K562 (cell line): ENCODE measurements at regions not wholly inside any gene's neighbourhood (a gene's known extent, or its start where the extent isn't known, plus 50 kb on each side); places are given as distances from the start of the nearest gene placed in this dataset.

Experiments used
- ATAC-seq: fragments of 200-7000 bp; cut with Tn5 transposase; 3 replicates; pipeline ENCODE4 v1.9.1; 2020; ENCODE audit warnings: moderate library complexity
- BruUV-seq: library from RNA; stranded (reverse); fragments of 400-500 nt; replicated peaks from 2 replicates; lab custom pipeline; 2021; lab: Mats Ljungman, UMichigan
- CTCF ChIA-PET: fragments of 300-600 bp; formaldehyde crosslinking; extraction: SDS; loops from one replicate; lab custom pipeline; 2021; ENCODE audit warnings: low intra/inter-chr PET ratio; lab: Yijun Ruan, JAX
- POLR2A ChIA-PET: fragments of 300-600, 350-650 bp; sonication (Branson Sonifier 250); formaldehyde crosslinking; extraction: SDS; loops from one replicate; lab custom pipeline; 2021; ENCODE audit warnings: antibody characterized with exemption, inconsistent platforms; lab: Yijun Ruan, JAX
- DNase-seq, 4 experiments: peaks; one replicate each; pipeline versions ENCODE4 v3.0.0 to v3.0.0-alpha.2; 2011 to 2018; ENCODE audit warnings: low spot score in 3 of 4, mixed read lengths in 3 of 4; ENCODE audit errors: extremely low read depth in 1 of 4
- FAIRE-seq: peaks from 2 replicates; lab custom pipeline; 2011; peaks lifted over from hg19 to GRCh38; lab: Jason Lieb, UNC
- H2AFZ ChIP-seq: 2 replicates; pipeline ENCODE4 v1.6.0; 2011; ENCODE audit warnings: low read depth, low read length, control low read depth, inconsistent platforms
- H3K27ac ChIP-seq: fragments of 200-600 bp; 3 replicates; pipeline ENCODE4 v1.8.0; 2011; ENCODE audit warnings: low read depth, mild to moderate bottlenecking, control low read depth, inconsistent platforms, low read length, moderate library complexity, mixed read lengths; ENCODE audit errors: extremely low read depth
- H3K27me3 ChIP-seq, 2 experiments: fragments of 300-600 bp in 1 of 2; 2 replicates in 1 of 2; 3 replicates in 1 of 2; pipeline versions ENCODE4 v1.6.0 to v1.8.0; 2011; ENCODE audit warnings: inconsistent platforms in 2 of 2, low read length in 2 of 2, mild to moderate bottlenecking in 1 of 2, mixed read lengths in 1 of 2, moderate library complexity in 1 of 2; ENCODE audit not compliant: control insufficient read depth in 2 of 2, insufficient read depth in 2 of 2
- H3K36me3 ChIP-seq: fragments of 300-600 bp; 3 replicates; pipeline ENCODE4 v1.8.0; 2011; ENCODE audit warnings: mild to moderate bottlenecking, low read length, inconsistent platforms; ENCODE audit not compliant: control insufficient read depth, insufficient read depth
- H3K4me1 ChIP-seq, 2 experiments: fragments of 200-600 bp in 1 of 2; replicated peaks in 1 of 2; 2 replicates in 1 of 2; 3 replicates in 1 of 2; pipeline versions ENCODE4 v1.5.1 to v1.8.0; 2011; ENCODE audit warnings: inconsistent platforms in 2 of 2, low read length in 2 of 2, mild to moderate bottlenecking in 1 of 2, mixed read lengths in 1 of 2, moderate library complexity in 1 of 2; ENCODE audit not compliant: control insufficient read depth in 2 of 2, insufficient read depth in 2 of 2
- H3K4me2 ChIP-seq: 2 replicates; pipeline ENCODE4 v1.6.1; 2011; ENCODE audit warnings: low read length, control low read depth, inconsistent platforms, mixed read lengths; ENCODE audit not compliant: insufficient read depth
- H3K4me3 ChIP-seq: fragments of 200-600 bp; sonication (generic), shearing (Covaris generic); 2 replicates; pipeline ENCODE4 v1.5.1; 2016; ENCODE audit warnings: control low read depth, inconsistent platforms
- H3K79me2 ChIP-seq: fragments of 200-600 bp; 3 replicates; pipeline ENCODE4 v1.8.0; 2011; ENCODE audit warnings: low read length, inconsistent platforms; ENCODE audit not compliant: control insufficient read depth, insufficient read depth
- H3K9ac ChIP-seq, 2 experiments: 2 replicates each; pipeline versions ENCODE4 v1.6.0 to v1.6.1; 2011; ENCODE audit warnings: low read depth in 2 of 2, low read length in 2 of 2, control low read depth in 1 of 2, inconsistent platforms in 1 of 2, mild to moderate bottlenecking in 1 of 2, mixed read lengths in 1 of 2; ENCODE audit not compliant: insufficient read depth in 1 of 2
- H3K9me1 ChIP-seq: one replicate; pipeline ENCODE4 v1.6.0; 2011; ENCODE audit warnings: inconsistent platforms, mild to moderate bottlenecking, low read length, moderate library complexity; ENCODE audit not compliant: control insufficient read depth, insufficient read depth
- H3K9me3 ChIP-seq: replicated peaks from 2 replicates; pipeline ENCODE4 v1.5.1; 2011; ENCODE audit warnings: low read depth, low read length, inconsistent platforms; ENCODE audit not compliant: control insufficient read depth, insufficient read depth
- H4K20me1 ChIP-seq: replicated peaks from 2 replicates; pipeline ENCODE4 v1.6.1; 2011; ENCODE audit warnings: low read length, inconsistent platforms, mixed read lengths; ENCODE audit not compliant: control insufficient read depth, insufficient read depth
- ASH1L ChIP-seq: fragments of 450-650 bp; IDR thresholded peaks from 2 replicates; pipeline ENCODE4 v1.6.1; 2018; ENCODE audit warnings: borderline replicate concordance, mild to moderate bottlenecking, low read depth; ENCODE audit not compliant: partially characterized antibody
- C11orf30 ChIP-seq: fragments of 450-650 bp; IDR thresholded peaks from 2 replicates; pipeline ENCODE4 v1.6.1; 2016; ENCODE audit warnings: low read depth, mild to moderate bottlenecking
- CREB3 ChIP-seq: fragments of 450-650 bp; conservative IDR thresholded peaks from 2 replicates; pipeline ENCODE4 v1.6.1; 2016; ENCODE audit warnings: missing genetic modification characterization, low read depth, mild to moderate bottlenecking, missing compliant biosample characterization, moderate library complexity
- ETV5 ChIP-seq: sonication (generic); formaldehyde crosslinking; IDR thresholded peaks from 2 replicates; pipeline ENCODE4 v1.4.0; 2020; ENCODE audit warnings: low read depth, mild to moderate bottlenecking, missing genetic modification reagents
- MAFF ChIP-seq: IDR thresholded peaks from 2 replicates; pipeline ENCODE4 v1.6.1; 2012; ENCODE audit warnings: low read length, improper control_type of control experiment
- MAFG ChIP-seq: fragments of 450-650 bp; conservative IDR thresholded peaks from 2 replicates; pipeline ENCODE4 v1.6.1; 2016; ENCODE audit warnings: missing genetic modification characterization, missing compliant biosample characterization
- ZNF407 ChIP-seq: fragments of 450-650 bp; IDR thresholded peaks from 2 replicates; pipeline ENCODE4 v1.6.1; 2016; ENCODE audit warnings: low read depth
- ZNF695 ChIP-seq: fragments of 450-650 bp; formaldehyde crosslinking; IDR thresholded peaks from 2 replicates; pipeline ENCODE4 v1.4.0; 2020; ENCODE audit warnings: mild to moderate bottlenecking, moderate library complexity
- WGBS: fragments of 100-300 bp; shearing (Covaris generic); methylation state at CpG from one replicate; pipeline ENCODE4 v1.1.6; 2016; ENCODE audit warnings: low coverage, mixed read lengths; ENCODE audit not compliant: insufficient coverage; ENCODE audit errors: missing lambda C conversion rate; 5-methylcytosine and 5-hydroxymethylcytosine counted together
- in situ Hi-C: fragments of 300-500 bp; cut with MboI; formaldehyde crosslinking; loops from 4 replicates; pipeline ENCODE4 v1.15.0; 2018; ENCODE audit warnings: inconsistent platforms, mixed read lengths
- intact Hi-C: fragments of 100-400 bp; cut with micrococcal nuclease; formaldehyde crosslinking; loops from 2 replicates; pipeline ENCODE4 v1.14.2; 2022

DNA sequence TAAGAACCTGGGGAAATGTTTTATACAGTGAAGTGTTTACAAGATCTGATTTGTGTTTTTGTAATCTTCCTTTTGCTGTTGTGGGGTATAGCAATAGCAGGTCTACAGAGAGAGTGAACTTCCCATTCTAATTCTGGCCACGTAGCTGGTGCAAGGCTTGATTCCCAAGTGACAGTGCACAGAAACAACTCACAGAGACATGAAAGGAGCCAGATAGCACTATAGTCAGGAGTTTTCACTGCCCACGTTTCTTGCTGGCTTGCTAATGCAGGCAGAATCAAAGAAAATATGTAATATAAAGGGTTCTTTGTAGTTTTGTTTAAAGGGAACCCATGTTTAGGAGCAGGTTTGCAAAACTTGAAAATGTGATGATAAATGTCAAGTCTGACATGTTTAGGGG, 170.9 kb upstream of the IVNS1ABP start:
- Histone ChIP-seq H2AFZ (no peak overlapping the region), H3K9me1 (no peaks in the 10 kb centered on the region), H3K9me3 (no peaks in the 10 kb centered on the region), H3K27me3 (peaks cover 3 to 7% of the 10 kb centered on the region in 2 experiments; a peak in 1 of 5 replicates), H3K4me1 (no peaks in the 10 kb centered on the region; a peak in 1 of 5 replicates), H3K4me2 (no peak overlapping the region), H3K27ac (no peak overlapping the region), H3K79me2 (no peaks in the 10 kb centered on the region), H4K20me1 (no peaks in the 10 kb centered on the region), H3K4me3 (no peak overlapping the region), H3K36me3 (no peaks in the 10 kb centered on the region), H3K9ac (no peak overlapping the region)
- BruUV-seq = no TSS peak
- intact Hi-C loops = no loop called here
- ChIA-PET POLR2A (no interaction called here), CTCF (no interaction called here)
- WGBS = 0% methylated on average over 2 of the region's 2 CpGs
- in situ Hi-C loops = no loop called here
- TF ChIP-seq ZNF695 (CRISPR knock-in tag) = no peak
- no peak for TF ChIP-seq ASH1L
- no peak for TF ChIP-seq ETV5
- TF ChIP-seq CREB3 (tag) = no peak
- ATAC-seq = no peak
- no peak for FAIRE-seq
- DNase-seq = no peak

- intact Hi-C loops = no loop called here
- Histone ChIP-seq H3K4me1 (no peaks in the 10 kb centered on the region; a peak in 1 of 5 replicates), H2AFZ (no peak overlapping the region), H3K79me2 (no peaks in the 10 kb centered on the region), H3K36me3 (no peaks in the 10 kb centered on the region), H4K20me1 (no peaks in the 10 kb centered on the region), H3K9me1 (no peaks in the 10 kb centered on the region), H3K4me2 (no peak overlapping the region), H3K4me3 (no peak overlapping the region), H3K27ac (no peak overlapping the region), H3K27me3 (peaks cover 3 to 7% of the 10 kb centered on the region in 2 experiments; a peak in 1 of 5 replicates), H3K9ac (no peak overlapping the region), H3K9me3 (no peaks in the 10 kb centered on the region)
- in situ Hi-C loops = no loop called here
- ATAC-seq (no peak), DNase-seq (no peak), FAIRE-seq (no peak)
- no TSS peak for BruUV-seq
- 11% methylated on average over 2 of the region's 2 CpGs for WGBS
- POLR2A ChIA-PET = interaction anchor here (0.5 kb wide), 1 partner anchor 163 kb away, joined by 3 read pairs; no protein-coding TSS in a partner anchor
- CTCF ChIA-PET = no interaction called here
- TF ChIP-seq ZNF407 (no peak), MAFF (0 out of 2 replicates have a peak, but pooled peaks have one; percentile 12), MAFG (tag) (peak; percentile 62), C11orf30 (peak; percentile 51; the same call in 1 of the 2 replicates)
These were observed 170.0 kb upstream of the IVNS1ABP start for GRCh38 chr1:185487026-185487425.
